Loucy (cell line): ENCODE measurements at regions not wholly inside any gene's neighbourhood (a gene's known extent, or its start where the extent isn't known, plus 50 kb on each side); places are given as distances from the start of the nearest gene placed in this dataset.
A peak's percentile ranks its signal among the peaks of the same experiment; 100 is the strongest.

Source experiments
- CTCF ChIP-seq: fragments of 200-600 bp; sonication (generic); conservative IDR thresholded peaks from 2 replicates; pipeline ENCODE4 v1.5.1; 2014; ENCODE audit warnings: mild to moderate bottlenecking, antibody characterized with exemption, low read length
- EZH2phosphoT487 ChIP-seq: fragments of 200-600 bp; IDR thresholded peaks from 2 replicates; pipeline ENCODE4 v1.6.1; 2018; ENCODE audit warnings: antibody characterized with exemption, mild to moderate bottlenecking, moderate library complexity, borderline replicate concordance

DNA sequence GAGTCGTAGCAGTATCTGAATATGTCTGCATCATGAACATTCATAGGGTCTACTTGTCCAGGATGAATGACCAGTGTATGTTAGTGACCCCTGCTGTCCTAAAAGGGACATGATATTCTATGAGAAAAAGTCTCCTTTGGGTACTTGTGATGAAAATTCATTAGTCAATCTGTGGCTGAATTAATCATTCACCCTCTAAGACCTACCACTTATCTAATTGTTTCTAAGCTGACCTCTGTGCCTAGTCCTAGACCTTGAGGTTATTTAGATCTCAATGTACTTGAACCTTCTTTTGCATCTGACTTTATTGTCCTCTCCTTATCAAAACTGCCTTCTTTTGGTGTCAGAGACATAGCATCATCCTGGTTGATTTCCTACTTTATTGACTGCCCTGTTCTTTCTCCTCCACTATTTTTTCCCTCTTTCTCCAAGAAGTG, 799.3 kb downstream of the DIPK2A start:
- TF ChIP-seq CTCF (peak; percentile 46), EZH2phosphoT487 (no peak)
